ENCODE measurements at regions not wholly inside any gene's neighbourhood (a gene's known extent, or its start where the extent isn't known, plus 50 kb on each side); places are given as distances from the start of the nearest gene placed in this dataset.

GRCh38 chr19:29404951-29405727, 120.7 kb upstream of the VSTM2B start:
- no peak for TF ChIP-seq TEAD4 (IDR thresholded peaks at IDR 0.05)
- TF ChIP-seq, protein P1, sequence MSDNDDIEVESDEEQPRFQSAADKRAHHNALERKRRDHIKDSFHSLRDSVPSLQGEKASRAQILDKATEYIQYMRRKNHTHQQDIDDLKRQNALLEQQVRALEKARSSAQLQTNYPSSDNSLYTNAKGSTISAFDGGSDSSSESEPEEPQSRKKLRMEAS (IDR thresholded peaks at IDR 0.05) = peak; percentile 66; the same call in 1 of the 2 replicates
- no peak for TF ChIP-seq CEBPB (IDR thresholded peaks at IDR 0.05)

- no peak for TF ChIP-seq FOXM1 (IDR thresholded peaks at IDR 0.05; ENCODE audit: borderline replicate concordance, low read depth)
- TF ChIP-seq YY1 (IDR thresholded peaks at IDR 0.05; ENCODE audit: low read depth) = no peak
- TF ChIP-seq CEBPB (IDR thresholded peaks at IDR 0.05) = no peak
- no peak for TF ChIP-seq EGR1 (IDR thresholded peaks at IDR 0.05)
- TF ChIP-seq TCF12 (IDR thresholded peaks at IDR 0.05; ENCODE audit: low read depth) = no peak
- TF ChIP-seq, protein P2, sequence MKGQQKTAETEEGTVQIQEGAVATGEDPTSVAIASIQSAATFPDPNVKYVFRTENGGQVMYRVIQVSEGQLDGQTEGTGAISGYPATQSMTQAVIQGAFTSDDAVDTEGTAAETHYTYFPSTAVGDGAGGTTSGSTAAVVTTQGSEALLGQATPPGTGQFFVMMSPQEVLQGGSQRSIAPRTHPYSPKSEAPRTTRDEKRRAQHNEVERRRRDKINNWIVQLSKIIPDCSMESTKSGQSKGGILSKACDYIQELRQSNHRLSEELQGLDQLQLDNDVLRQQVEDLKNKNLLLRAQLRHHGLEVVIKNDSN (IDR thresholded peaks at IDR 0.05) = no peak
- no peak for TF ChIP-seq TEAD4 (IDR thresholded peaks at IDR 0.05)
- no peak for TF ChIP-seq TAF1 (IDR thresholded peaks at IDR 0.05; ENCODE audit: low read depth)
Measured at GRCh38 chr19:29405728-29405995, 120.1 kb upstream of the VSTM2B start.

DNA sequence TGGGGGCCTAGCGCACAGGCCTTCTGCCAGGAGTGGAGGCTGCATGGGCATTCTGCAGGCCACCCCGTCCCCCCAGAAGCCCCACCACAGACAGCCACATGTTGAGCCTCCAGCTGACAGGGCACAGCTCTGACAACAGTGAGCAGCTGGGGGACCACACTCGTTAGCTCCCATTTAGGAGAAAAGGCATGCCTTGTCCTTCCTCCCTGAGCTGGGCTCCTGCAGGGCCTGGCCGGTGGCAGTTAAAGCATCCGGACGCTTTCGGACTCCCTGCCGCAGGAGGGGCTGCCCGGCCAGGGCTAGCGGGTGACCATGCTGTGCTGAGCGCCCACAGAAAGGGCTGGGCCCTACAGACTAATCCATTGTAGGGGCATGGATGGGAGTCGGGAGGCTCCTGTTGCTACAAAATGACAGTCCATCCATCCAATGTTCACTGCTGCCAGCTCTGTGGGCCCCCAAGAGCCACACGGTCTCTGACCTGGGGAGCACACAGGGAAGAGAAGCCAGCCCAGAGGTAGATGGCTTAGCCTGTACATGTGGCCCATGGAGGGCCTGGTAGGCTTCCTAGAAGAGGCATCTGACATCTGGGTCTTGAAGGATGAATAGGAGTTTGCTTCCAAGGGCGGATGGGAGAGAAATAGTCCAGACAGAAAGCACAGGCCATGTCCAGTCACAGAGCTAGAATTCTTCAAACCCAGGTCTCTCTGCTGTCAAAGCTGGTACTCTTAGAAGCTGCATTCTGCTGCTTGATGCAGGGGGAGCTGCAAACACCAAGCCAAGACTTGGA, 116.5 kb upstream of the VSTM2B start:
- TF ChIP-seq, protein P1 (IDR thresholded peaks at IDR 0.05) = no peak
- TF ChIP-seq YY1 (IDR thresholded peaks at IDR 0.05; ENCODE audit: low read depth) = no peak
- TF ChIP-seq CEBPB (IDR thresholded peaks at IDR 0.05) = no peak
- TF ChIP-seq FOXM1 (IDR thresholded peaks at IDR 0.05; ENCODE audit: borderline replicate concordance, low read depth) = no peak
- TF ChIP-seq NFIC (IDR thresholded peaks at IDR 0.05) = no peak
- TF ChIP-seq TAF1 (IDR thresholded peaks at IDR 0.05; ENCODE audit: low read depth) = no peak
- no peak for TF ChIP-seq EGR1 (IDR thresholded peaks at IDR 0.05)
- no peak for TF ChIP-seq ZBTB7A (IDR thresholded peaks at IDR 0.05; ENCODE audit: low read depth)
- no peak for TF ChIP-seq TEAD4 (IDR thresholded peaks at IDR 0.05)
- TF ChIP-seq, protein P2 (IDR thresholded peaks at IDR 0.05) = no peak

DNA sequence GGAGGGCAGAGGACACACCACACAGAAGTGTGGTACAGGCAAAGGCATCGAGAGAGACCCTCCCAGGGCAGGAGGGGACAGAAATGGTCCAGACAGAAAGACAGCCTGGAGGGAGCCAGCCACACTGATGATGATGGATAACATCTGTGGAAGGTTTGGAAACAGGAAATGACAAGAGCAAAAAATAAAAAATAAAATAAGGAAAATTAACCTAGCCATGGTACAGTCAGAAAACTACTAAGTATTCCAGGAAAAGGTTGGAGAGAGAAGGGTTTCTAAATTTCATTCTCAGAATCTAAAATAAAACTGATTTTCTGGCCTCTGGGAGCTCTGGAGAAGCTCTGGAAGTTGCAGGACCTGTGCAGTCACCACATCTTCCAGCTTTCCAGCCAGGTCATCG, 115.2 kb upstream of the VSTM2B start:
- TF ChIP-seq TCF12 (IDR thresholded peaks at IDR 0.05; ENCODE audit: low read depth) (no peak), ZBTB7A (IDR thresholded peaks at IDR 0.05; ENCODE audit: low read depth) (no peak), YY1 (IDR thresholded peaks at IDR 0.05; ENCODE audit: low read depth) (no peak), EP300 (IDR thresholded peaks at IDR 0.05; ENCODE audit: borderline replicate concordance) (no peak), TEAD4 (IDR thresholded peaks at IDR 0.05) (no peak), CREB1 (IDR thresholded peaks at IDR 0.05; ENCODE audit: low read depth) (no peak)
- TF ChIP-seq, protein P1 (IDR thresholded peaks at IDR 0.05) = no peak

GRCh38 chr19:29411113-29411581, 114.6 kb upstream of the VSTM2B start:
- TF ChIP-seq EP300 (IDR thresholded peaks at IDR 0.05; ENCODE audit: borderline replicate concordance) (no peak), YY1 (IDR thresholded peaks at IDR 0.05; ENCODE audit: low read depth) (no peak), CREB1 (IDR thresholded peaks at IDR 0.05; ENCODE audit: low read depth) (no peak), EGR1 (IDR thresholded peaks at IDR 0.05) (no peak), TAF1 (IDR thresholded peaks at IDR 0.05; ENCODE audit: low read depth) (no peak), FOXM1 (IDR thresholded peaks at IDR 0.05; ENCODE audit: borderline replicate concordance, low read depth) (no peak), ZBTB7A (IDR thresholded peaks at IDR 0.05; ENCODE audit: low read depth) (no peak), TEAD4 (IDR thresholded peaks at IDR 0.05) (no peak), RAD21 (IDR thresholded peaks at IDR 0.05; ENCODE audit: low read depth) (no peak), NFIC (IDR thresholded peaks at IDR 0.05) (no peak), CEBPB (IDR thresholded peaks at IDR 0.05) (no peak), TCF12 (IDR thresholded peaks at IDR 0.05; ENCODE audit: low read depth) (no peak)
- TF ChIP-seq, protein P3, sequence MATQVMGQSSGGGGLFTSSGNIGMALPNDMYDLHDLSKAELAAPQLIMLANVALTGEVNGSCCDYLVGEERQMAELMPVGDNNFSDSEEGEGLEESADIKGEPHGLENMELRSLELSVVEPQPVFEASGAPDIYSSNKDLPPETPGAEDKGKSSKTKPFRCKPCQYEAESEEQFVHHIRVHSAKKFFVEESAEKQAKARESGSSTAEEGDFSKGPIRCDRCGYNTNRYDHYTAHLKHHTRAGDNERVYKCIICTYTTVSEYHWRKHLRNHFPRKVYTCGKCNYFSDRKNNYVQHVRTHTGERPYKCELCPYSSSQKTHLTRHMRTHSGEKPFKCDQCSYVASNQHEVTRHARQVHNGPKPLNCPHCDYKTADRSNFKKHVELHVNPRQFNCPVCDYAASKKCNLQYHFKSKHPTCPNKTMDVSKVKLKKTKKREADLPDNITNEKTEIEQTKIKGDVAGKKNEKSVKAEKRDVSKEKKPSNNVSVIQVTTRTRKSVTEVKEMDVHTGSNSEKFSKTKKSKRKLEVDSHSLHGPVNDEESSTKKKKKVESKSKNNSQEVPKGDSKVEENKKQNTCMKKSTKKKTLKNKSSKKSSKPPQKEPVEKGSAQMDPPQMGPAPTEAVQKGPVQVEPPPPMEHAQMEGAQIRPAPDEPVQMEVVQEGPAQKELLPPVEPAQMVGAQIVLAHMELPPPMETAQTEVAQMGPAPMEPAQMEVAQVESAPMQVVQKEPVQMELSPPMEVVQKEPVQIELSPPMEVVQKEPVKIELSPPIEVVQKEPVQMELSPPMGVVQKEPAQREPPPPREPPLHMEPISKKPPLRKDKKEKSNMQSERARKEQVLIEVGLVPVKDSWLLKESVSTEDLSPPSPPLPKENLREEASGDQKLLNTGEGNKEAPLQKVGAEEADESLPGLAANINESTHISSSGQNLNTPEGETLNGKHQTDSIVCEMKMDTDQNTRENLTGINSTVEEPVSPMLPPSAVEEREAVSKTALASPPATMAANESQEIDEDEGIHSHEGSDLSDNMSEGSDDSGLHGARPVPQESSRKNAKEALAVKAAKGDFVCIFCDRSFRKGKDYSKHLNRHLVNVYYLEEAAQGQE (IDR thresholded peaks at IDR 0.05; ENCODE audit: low read depth) = no peak
- TF ChIP-seq, protein P1 (IDR thresholded peaks at IDR 0.05) = no peak
- TF ChIP-seq, protein P2 (IDR thresholded peaks at IDR 0.05) = no peak

DNA sequence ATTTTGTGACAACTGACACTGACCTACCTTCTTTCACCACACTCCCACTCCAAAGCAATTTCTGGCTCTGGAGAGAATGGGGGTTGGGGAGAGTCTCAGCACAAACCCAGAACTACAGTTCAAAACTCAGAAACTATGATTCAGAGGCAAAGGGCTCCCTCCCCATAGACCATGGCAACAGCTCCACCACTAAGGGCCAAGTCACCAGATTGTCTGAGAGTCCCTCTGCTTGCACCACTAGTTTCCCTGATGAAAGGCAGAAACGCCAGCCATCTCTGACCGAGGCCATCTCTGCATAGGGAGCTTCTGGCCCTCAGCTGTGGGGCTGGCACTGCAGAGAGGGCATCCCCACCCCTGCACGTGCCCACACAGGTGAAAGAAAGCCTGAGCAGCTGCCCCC, 112.4 kb upstream of the VSTM2B start:
- TF ChIP-seq, protein P1 (IDR thresholded peaks at IDR 0.05) = no peak
- TF ChIP-seq CREB1 (IDR thresholded peaks at IDR 0.05; ENCODE audit: low read depth) (no peak), FOXM1 (IDR thresholded peaks at IDR 0.05; ENCODE audit: borderline replicate concordance, low read depth) (no peak), NFIC (IDR thresholded peaks at IDR 0.05) (no peak), ZBTB7A (IDR thresholded peaks at IDR 0.05; ENCODE audit: low read depth) (no peak), CEBPB (IDR thresholded peaks at IDR 0.05) (no peak), TCF12 (IDR thresholded peaks at IDR 0.05; ENCODE audit: low read depth) (no peak), TAF1 (IDR thresholded peaks at IDR 0.05; ENCODE audit: low read depth) (no peak), RAD21 (IDR thresholded peaks at IDR 0.05; ENCODE audit: low read depth) (no peak)
- TF ChIP-seq, protein P3 (IDR thresholded peaks at IDR 0.05; ENCODE audit: low read depth) = no peak
